ENCODE measurements at regions not wholly inside any gene's neighbourhood (a gene's known extent, or its start where the extent isn't known, plus 50 kb on each side); places are given as distances from the start of the nearest gene placed in this dataset.

DNA sequence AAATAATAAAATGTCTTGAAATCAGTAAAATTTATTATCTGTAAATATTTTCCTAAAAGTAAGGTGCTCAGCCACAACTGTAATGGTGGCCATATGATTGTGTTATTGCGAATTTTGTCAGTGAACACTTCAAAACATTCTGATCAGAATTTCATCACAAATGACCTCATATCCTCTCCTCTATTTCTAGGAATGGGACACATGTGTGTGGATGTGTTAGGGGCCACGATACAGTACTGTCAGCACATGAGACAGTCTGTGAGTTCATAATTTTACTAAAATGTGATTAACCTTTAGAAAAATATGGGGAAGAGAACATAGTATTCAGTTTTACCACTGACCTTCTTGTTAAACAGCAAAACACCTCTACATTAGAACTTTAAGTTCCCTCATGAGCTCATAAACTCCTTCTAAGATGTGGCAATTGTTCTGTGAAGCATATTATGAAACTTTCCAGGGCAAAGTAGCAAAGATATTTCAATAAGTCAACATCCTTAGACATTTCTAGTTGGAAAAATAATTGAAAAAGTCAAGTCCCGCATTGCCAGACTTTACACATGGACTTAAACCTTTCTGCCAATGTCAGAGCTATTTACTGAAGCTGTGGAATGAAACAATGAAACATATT lies 158.2 kb upstream of the ABI3BP start:
- Histone ChIP-seq H3K27ac (ENCODE audit: low read length) (no peak overlapping the region), H3K9me3 (replicated peaks; ENCODE audit: insufficient read depth, low read length) (no peaks in the 10 kb centered on the region), H3K9me2 (replicated peaks; ENCODE audit: insufficient read depth, low read length) (no peaks in the 10 kb centered on the region), H2AFZ (ENCODE audit: low read length) (no peak overlapping the region), H4K20me1 (ENCODE audit: insufficient read depth, low read length) (no peaks in the 10 kb centered on the region), H3K9ac (ENCODE audit: low read length) (no peak overlapping the region), H3K36me3 (replicated peaks; ENCODE audit: insufficient read depth, low read length) (no peaks in the 10 kb centered on the region), H3K4me2 (ENCODE audit: low read depth, low read length) (no peak overlapping the region), H3F3A (ENCODE audit: insufficient read depth, low read length) (no peaks in the 10 kb centered on the region), H3K27me3 (replicated peaks; ENCODE audit: insufficient read depth, low read length) (no peaks in the 10 kb centered on the region), H3K79me2 (ENCODE audit: low read length) (no peaks in the 10 kb centered on the region), H3K4me3 (ENCODE audit: low read length) (no peak overlapping the region), H3K4me1 (ENCODE audit: low read length) (peaks cover 10% of the 10 kb centered on the region)
- no peak for DNase-seq
- no peak for TF ChIP-seq EZH2 (optimal IDR thresholded peaks at IDR 0.05; ENCODE audit: low read depth, low read length)
- TF ChIP-seq, protein P1, sequence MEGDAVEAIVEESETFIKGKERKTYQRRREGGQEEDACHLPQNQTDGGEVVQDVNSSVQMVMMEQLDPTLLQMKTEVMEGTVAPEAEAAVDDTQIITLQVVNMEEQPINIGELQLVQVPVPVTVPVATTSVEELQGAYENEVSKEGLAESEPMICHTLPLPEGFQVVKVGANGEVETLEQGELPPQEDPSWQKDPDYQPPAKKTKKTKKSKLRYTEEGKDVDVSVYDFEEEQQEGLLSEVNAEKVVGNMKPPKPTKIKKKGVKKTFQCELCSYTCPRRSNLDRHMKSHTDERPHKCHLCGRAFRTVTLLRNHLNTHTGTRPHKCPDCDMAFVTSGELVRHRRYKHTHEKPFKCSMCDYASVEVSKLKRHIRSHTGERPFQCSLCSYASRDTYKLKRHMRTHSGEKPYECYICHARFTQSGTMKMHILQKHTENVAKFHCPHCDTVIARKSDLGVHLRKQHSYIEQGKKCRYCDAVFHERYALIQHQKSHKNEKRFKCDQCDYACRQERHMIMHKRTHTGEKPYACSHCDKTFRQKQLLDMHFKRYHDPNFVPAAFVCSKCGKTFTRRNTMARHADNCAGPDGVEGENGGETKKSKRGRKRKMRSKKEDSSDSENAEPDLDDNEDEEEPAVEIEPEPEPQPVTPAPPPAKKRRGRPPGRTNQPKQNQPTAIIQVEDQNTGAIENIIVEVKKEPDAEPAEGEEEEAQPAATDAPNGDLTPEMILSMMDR (IDR thresholded peaks at IDR 0.05; ENCODE audit: low read length) = no peak
- TF ChIP-seq EZH2phosphoT487 (IDR thresholded peaks at IDR 0.05; ENCODE audit: low read length) = no peak

DNA sequence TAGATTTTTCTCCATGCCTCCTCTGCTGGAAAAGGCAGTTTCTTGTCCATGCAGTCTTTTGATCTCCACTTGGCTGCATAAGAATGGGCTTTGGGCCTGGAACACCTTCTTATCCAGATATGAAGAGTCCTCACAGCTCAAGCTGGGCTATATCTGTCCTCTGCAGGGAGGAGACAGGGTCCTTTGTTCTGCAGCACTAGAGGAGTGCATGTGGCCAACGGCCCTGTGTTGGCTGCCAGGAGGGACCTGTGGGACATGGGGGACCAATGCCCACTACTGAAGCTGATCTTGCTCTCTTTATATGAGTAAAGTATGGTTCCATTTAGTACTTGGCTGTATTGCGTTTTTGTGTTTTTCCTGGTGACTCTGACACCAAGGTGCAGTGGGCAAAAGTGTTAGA lies 157.3 kb upstream of the ABI3BP start:
- DNase-seq = no peak
- Histone ChIP-seq H3K36me3 (replicated peaks; ENCODE audit: insufficient read depth, low read length) (no peaks in the 10 kb centered on the region), H3F3A (ENCODE audit: insufficient read depth, low read length) (no peaks in the 10 kb centered on the region), H3K9me3 (replicated peaks; ENCODE audit: insufficient read depth, low read length) (no peaks in the 10 kb centered on the region), H3K4me2 (ENCODE audit: low read depth, low read length) (no peak overlapping the region), H2AFZ (ENCODE audit: low read length) (no peak overlapping the region), H3K27me3 (replicated peaks; ENCODE audit: insufficient read depth, low read length) (no peaks in the 10 kb centered on the region), H3K4me1 (ENCODE audit: low read length) (peaks cover 10% of the 10 kb centered on the region), H4K20me1 (ENCODE audit: insufficient read depth, low read length) (no peaks in the 10 kb centered on the region), H3K9me2 (replicated peaks; ENCODE audit: insufficient read depth, low read length) (no peaks in the 10 kb centered on the region), H3K79me2 (ENCODE audit: low read length) (no peaks in the 10 kb centered on the region), H3K9ac (ENCODE audit: low read length) (no peak overlapping the region), H3K4me3 (ENCODE audit: low read length) (no peak overlapping the region), H3K27ac (ENCODE audit: low read length) (no peak overlapping the region)
- TF ChIP-seq, protein P1 (IDR thresholded peaks at IDR 0.05; ENCODE audit: low read length) = no peak
- no peak for TF ChIP-seq EZH2phosphoT487 (IDR thresholded peaks at IDR 0.05; ENCODE audit: low read length)
- no peak for TF ChIP-seq EZH2 (optimal IDR thresholded peaks at IDR 0.05; ENCODE audit: low read depth, low read length)

DNA sequence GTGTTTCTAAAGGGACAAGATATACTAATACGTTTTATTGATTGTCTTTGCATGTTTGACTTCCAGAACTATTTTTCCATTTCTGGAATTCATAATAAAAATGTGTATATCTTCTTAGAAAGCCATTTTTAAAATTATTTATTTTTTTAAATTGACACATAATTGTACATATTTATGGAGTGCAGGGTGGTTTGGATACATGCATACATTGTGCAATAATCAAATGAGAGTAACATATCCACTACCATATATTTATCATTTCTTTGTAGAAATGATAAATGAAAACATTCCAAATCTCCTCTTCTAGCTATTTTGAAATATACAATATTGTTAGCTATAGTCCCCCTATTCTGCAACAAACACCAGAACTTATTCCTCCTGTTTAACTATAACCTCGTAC lies 156.5 kb upstream of the ABI3BP start:
- no peaks in the 10 kb centered on the region for H3K36me3 ChIP-seq (replicated peaks; ENCODE audit: insufficient read depth, low read length)
- no peak overlapping the region for H2AFZ ChIP-seq (ENCODE audit: low read length)
- no peaks in the 10 kb centered on the region for H4K20me1 ChIP-seq (ENCODE audit: insufficient read depth, low read length)
- H3K9me3 ChIP-seq (replicated peaks; ENCODE audit: insufficient read depth, low read length) = no peaks in the 10 kb centered on the region
- no peak overlapping the region for H3K9ac ChIP-seq (ENCODE audit: low read length)
- no peak for DNase-seq
- H3K27ac ChIP-seq (ENCODE audit: low read length) = no peak overlapping the region
- no peaks in the 10 kb centered on the region for H3K79me2 ChIP-seq (ENCODE audit: low read length)
- TF ChIP-seq, protein P1 (IDR thresholded peaks at IDR 0.05; ENCODE audit: low read length) = no peak
- TF ChIP-seq EZH2phosphoT487 (IDR thresholded peaks at IDR 0.05; ENCODE audit: low read length) (no peak), EZH2 (optimal IDR thresholded peaks at IDR 0.05; ENCODE audit: low read depth, low read length) (no peak)
- H3K4me1 ChIP-seq (ENCODE audit: low read length) = peaks cover 10% of the 10 kb centered on the region
- H3K4me2 ChIP-seq (ENCODE audit: low read depth, low read length) = no peak overlapping the region
- H3K9me2 ChIP-seq (replicated peaks; ENCODE audit: insufficient read depth, low read length) = no peaks in the 10 kb centered on the region
- H3K4me3 ChIP-seq (ENCODE audit: low read length) = no peak overlapping the region
- H3K27me3 ChIP-seq (replicated peaks; ENCODE audit: insufficient read depth, low read length) = no peaks in the 10 kb centered on the region
- H3F3A ChIP-seq (ENCODE audit: insufficient read depth, low read length) = no peaks in the 10 kb centered on the region

All from MM.1S (cell line).